Psoas muscle (tissue), 7 donors: ENCODE measurements at regions not wholly inside any gene's neighbourhood (a gene's known extent, or its start where the extent isn't known, plus 50 kb on each side); places are given as distances from the start of the nearest gene placed in this dataset.

ENCODE experiments used
- ATAC-seq, 4 donors: fragments of 200-7000 bp; cut with Tn5 transposase; one replicate each; pipeline ENCODE4 v1.9.1; 2020; ENCODE audit warnings: moderate library complexity in 3 of 4, mild to moderate bottlenecking in 2 of 4
- DNase-seq, 2 donors: peaks; one replicate each; pipeline ENCODE4 v3.0.0-alpha.2; 2020
- H3K27ac ChIP-seq: fragments of 200-600 bp; one replicate; pipeline ENCODE4 v1.8.0; 2022
- H3K27me3 ChIP-seq, 3 donors: fragments of 200-600 bp in 1 of 3; one replicate each; pipeline versions ENCODE4 v1.6.1 to v1.8.0; 2013 to 2022; ENCODE audit warnings: low read length in 2 of 3, mild to moderate bottlenecking in 2 of 3, moderate library complexity in 1 of 3; ENCODE audit not compliant: insufficient read depth in 3 of 3
- H3K36me3 ChIP-seq, 2 donors: fragments of 200-600 bp in 1 of 2; one replicate each; pipeline versions ENCODE4 v1.6.1 to v1.8.0; 2013 to 2022; ENCODE audit warnings: low read depth in 1 of 2, mild to moderate bottlenecking in 1 of 2, moderate library complexity in 1 of 2; ENCODE audit not compliant: insufficient read depth in 1 of 2
- H3K4me1 ChIP-seq: fragments of 200-600 bp; one replicate; pipeline ENCODE4 v1.8.0; 2022
- H3K4me3 ChIP-seq: fragments of 200-600 bp; one replicate; pipeline ENCODE4 v1.8.0; 2022; ENCODE audit warnings: mild to moderate bottlenecking
- H3K9me3 ChIP-seq: fragments of 200-600 bp; one replicate; pipeline ENCODE4 v1.8.0; 2022
- WGBS, 3 donors: extraction: QIAGEN DNeasy Blood & Tissue Kit; methylation state at CpG; one replicate each; pipeline versions ENCODE4 v1.1.6 to v1.1.7; 2013; 5-methylcytosine and 5-hydroxymethylcytosine counted together
- intact Hi-C, 2 donors: fragments of 100-400 bp; cut with DNase I; formaldehyde crosslinking; loops; one replicate each; pipeline versions ENCODE4 v1.11.0 to v1.14.2; 2022
- TF ChIP-seq, protein P1 (sequence below): fragments of 200-600 bp; IDR thresholded peaks from one replicate; pipeline ENCODE4 v1.8.0; 2022; ENCODE audit warnings: antibody characterized with exemption
- donor health status: healthy with polysubstance abuse.
- donor health status: DM: no; HTN: no; CAD: no; lungs with moderate emphysema.
- donor health status: Bipolar disorder and iron deficiency.
- donor health status: healthy.
- donor health status: DM: yes; HTN: yes; CAD: no.
- donor health status: DM: no; HTN: no; CAD: no.
- donor health status: DM: yes; HTN: yes; CAD: no.

DNA sequence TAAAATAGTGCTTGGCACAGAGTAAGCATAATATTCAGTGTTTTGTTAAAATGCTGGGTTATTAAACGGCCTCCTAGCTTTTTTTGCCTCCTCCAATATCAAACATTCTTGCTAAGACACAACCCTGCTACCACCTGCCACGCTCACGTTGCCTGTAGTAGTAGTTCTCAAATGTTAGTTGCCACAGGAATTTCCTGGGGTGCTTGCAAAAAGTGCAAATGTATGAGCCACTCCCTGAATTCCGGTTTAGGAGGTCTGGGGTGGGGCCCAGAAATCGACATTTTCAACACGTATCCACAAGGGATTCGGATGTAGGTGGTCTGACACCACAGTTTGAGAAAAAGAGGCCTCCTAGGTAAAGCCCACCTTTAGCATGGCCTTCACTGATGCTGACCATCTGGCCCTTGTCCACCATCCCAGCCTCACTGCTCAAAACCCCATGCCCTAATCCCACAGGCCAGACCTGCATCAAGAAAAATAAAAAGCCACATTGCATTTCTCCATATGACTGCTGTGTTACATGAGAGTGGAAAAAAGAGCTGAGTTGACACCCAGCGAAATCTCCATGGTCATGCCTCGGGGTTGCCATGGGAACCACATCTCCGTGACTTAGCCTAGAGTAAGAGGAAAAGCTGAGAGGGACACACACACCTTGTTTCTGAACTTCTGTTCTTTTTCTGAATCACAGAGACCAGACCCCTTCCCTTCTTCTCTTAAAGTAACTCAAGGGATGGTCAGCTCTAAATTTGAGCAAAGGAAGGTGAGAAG lies 116.4 kb upstream of the HES1 start:
- no peak overlapping the region for H3K4me3 ChIP-seq
- no peak overlapping the region for H3K27ac ChIP-seq
- no peaks in the 10 kb centered on the region for H3K4me1 ChIP-seq
- no peaks in the 10 kb centered on the region for H3K36me3 ChIP-seq
- no peaks in the 10 kb centered on the region for H3K27me3 ChIP-seq
- ATAC-seq, result no peak
- intact Hi-C loops, result no loop called here
- TF ChIP-seq, protein P1, sequence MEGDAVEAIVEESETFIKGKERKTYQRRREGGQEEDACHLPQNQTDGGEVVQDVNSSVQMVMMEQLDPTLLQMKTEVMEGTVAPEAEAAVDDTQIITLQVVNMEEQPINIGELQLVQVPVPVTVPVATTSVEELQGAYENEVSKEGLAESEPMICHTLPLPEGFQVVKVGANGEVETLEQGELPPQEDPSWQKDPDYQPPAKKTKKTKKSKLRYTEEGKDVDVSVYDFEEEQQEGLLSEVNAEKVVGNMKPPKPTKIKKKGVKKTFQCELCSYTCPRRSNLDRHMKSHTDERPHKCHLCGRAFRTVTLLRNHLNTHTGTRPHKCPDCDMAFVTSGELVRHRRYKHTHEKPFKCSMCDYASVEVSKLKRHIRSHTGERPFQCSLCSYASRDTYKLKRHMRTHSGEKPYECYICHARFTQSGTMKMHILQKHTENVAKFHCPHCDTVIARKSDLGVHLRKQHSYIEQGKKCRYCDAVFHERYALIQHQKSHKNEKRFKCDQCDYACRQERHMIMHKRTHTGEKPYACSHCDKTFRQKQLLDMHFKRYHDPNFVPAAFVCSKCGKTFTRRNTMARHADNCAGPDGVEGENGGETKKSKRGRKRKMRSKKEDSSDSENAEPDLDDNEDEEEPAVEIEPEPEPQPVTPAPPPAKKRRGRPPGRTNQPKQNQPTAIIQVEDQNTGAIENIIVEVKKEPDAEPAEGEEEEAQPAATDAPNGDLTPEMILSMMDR, result no peak
- WGBS, 3 donors, result 87 to 89% (median 87%) methylated on average over 10 of the region's 10 CpGs
- H3K9me3 ChIP-seq, result no peaks in the 10 kb centered on the region
- DNase-seq, result no peak

DNA sequence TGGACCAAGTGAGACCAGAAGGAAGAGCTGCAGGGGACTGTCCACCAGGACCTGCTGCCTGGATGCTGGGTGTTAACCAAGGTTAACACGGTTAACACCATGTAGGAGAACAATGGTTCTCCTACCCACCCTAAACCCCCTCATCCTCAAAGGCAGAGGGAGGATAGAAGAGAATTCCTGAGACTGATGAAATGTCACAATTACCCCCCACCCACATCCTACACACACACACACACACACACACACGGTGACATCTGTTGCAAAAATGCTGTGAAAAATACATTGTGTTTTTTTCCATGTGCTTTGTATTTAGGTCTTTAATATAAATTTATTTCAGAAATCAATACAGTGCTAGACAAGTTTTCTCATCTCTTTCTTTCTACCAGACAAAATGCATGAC lies 113.9 kb upstream of the HES1 start:
- Histone ChIP-seq H3K4me3 (no peak overlapping the region), H3K4me1 (no peaks in the 10 kb centered on the region), H3K36me3 (no peaks in the 10 kb centered on the region), H3K27ac (no peak overlapping the region), H3K9me3 (no peaks in the 10 kb centered on the region), H3K27me3 (no peaks in the 10 kb centered on the region)
- ATAC-seq (no peak), DNase-seq (no peak)
- intact Hi-C loops, result no loop called here
- WGBS, 3 donors, result 85 to 94% (median 92%) methylated on average over 2 of the region's 2 CpGs
- TF ChIP-seq, protein P1, result no peak

DNA sequence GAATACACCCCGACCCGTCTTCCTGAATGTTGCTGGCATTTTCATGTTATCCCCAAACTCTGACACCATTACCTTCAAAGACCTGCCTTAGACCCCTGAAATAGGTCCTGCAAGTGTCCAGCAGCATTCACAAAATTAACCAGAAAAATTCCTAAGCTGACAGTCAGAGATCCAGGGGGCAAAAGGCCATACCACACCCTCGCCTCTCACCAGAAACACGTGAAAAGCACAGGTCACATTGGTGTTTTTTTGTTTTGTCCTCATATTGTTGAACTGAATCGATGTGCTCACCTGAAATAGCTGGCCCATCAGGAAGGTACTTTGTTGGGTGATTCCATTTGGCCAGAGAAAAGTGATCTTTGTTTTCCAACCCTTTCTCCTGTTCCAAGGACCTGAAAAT lies 113.1 kb upstream of the HES1 start:
- intact Hi-C loops, result no loop called here
- WGBS, 3 donors, result 87 to 98% (median 93%) methylated on average over 5 of the region's 5 CpGs
- no peak for ATAC-seq
- H3K27ac ChIP-seq, result no peak overlapping the region
- no peaks in the 10 kb centered on the region for H3K9me3 ChIP-seq
- H3K36me3 ChIP-seq, result no peaks in the 10 kb centered on the region
- TF ChIP-seq, protein P1, result no peak
- peaks cover 1% of the 10 kb centered on the region for H3K4me1 ChIP-seq
- no peak overlapping the region for H3K4me3 ChIP-seq
- DNase-seq, result no peak
- no peaks in the 10 kb centered on the region for H3K27me3 ChIP-seq

DNA sequence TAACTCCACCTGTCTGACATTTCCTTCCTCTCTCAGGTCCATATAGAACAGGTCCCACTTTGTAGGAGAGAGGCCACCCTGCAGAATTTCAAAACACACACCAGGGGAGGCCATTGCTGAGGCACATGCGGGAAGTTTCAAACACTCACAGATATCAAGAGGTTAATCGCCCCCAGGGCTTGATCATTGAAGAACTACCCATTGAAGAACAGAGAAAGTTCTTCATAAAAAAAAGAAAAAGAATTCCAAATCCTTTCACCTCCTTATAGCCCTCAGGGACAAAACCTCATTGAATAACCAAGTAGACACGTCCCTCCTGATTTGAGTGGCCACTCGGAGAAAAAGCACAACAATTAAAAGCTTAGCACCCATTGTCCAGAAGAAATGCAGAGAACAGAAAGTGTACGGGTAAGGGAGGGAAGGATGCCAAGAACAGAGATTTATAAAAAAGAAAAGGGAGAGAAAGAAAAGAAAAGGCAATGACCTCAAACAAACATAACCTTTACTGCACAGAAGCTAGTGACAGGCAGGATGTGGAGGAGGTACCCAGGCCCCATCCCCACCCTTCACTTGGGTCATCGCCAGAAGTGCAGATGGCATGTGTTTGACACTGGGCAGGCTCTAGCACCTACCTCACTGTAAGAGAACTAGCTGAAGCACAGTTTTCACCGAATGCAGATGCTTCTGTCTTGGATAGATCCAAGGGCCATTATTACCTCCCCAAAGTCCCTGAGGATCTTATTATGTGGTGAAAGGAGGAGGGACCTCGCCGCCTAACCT lies 112.3 kb upstream of the HES1 start:
- DNase-seq, result no peak
- TF ChIP-seq, protein P1, result no peak
- Histone ChIP-seq H3K9me3 (no peaks in the 10 kb centered on the region), H3K27me3 (no peaks in the 10 kb centered on the region), H3K4me3 (no peak overlapping the region), H3K27ac (no peak overlapping the region), H3K36me3 (no peaks in the 10 kb centered on the region), H3K4me1 (peaks cover 3% of the 10 kb centered on the region)
- no peak for ATAC-seq
- intact Hi-C loops, result no loop called here
- 75 to 85% (median 76%) methylated on average over 9 of the region's 9 CpGs for WGBS, 3 donors
